Activated CD8-positive, alpha-beta memory T cell treated with anti-CD3 and anti-CD28 coated beads for 4 hours (primary cell): ENCODE measurements at regions not wholly inside any gene's neighbourhood (a gene's known extent, or its start where the extent isn't known, plus 50 kb on each side); places are given as distances from the start of the nearest gene placed in this dataset.

ENCODE experiments used
- DNase-seq, 2 donors: peaks; one replicate each; pipeline ENCODE4 v3.0.0-alpha.2; 2020; ENCODE audit warnings: low read depth in 2 of 2

DNA sequence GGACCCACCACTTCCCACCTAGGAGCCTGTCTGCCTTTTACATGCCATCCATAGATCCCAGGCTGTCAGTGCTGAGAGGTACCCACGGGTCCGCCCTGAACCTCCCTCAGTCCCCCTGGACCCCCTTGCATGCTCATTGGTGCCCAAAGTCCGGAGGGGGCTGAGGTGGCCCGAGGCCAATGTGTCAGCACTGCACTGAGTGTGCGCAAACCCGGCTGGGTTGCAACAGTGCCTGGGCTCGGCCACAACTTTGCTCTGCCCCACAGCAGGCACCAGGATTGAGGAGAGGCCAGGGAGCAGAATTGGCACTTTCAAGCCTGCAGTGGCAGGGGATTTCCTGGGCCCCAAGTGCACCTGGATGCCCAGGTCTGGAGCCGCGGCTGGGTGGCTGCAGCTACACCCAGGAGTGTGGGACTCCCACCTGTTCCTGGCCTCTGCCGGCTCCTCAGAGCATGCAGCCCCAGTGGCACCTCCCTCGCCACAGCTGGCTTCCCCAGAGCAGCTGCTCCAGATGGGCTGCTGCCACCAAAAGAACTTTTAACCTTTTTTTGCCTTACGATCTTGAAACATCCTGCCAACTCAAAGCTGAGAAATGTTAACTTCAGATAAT lies 837.0 kb downstream of the SLITRK6 start:
- DNase-seq: no peak

DNA sequence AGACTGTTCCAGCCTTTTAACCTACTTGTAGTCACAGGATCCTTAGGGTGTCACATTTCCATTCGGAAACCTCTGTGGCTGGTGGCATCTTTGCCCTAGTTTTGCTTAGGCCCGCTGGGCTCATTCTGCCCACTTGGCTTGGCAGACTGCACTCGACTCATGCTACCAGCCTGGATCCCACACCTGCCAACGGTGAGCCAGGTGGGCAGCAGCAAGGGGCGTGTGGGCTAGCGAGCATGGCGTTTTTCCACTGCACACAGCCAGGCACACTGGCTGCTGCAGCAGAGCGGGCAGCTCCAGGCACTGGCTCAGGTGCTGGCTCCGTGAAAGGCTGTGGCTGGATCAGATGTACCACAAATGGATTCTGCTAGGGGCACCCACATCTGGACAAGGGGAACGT lies 838.2 kb downstream of the SLITRK6 start:
- no peak for DNase-seq

DNA sequence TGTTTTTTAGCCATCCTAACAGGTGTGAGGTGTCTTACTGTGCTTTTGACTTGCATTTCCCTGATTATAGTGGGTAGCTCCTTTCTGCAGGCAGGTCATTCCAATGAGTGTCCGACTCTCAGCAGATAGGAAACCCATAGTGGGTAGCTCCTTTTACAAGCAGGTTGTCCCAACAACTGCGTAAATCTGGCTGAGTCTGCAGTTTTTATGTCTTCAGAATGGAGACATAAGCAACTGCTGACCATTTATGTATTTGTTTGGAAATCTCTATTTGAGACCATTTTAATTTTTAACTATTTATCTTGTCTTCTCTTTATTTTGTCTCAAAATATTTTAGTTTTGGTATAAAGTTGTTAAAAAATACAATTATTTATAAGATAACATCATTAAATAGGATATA lies 839.4 kb downstream of the SLITRK6 start:
- DNase-seq: no peak

DNA sequence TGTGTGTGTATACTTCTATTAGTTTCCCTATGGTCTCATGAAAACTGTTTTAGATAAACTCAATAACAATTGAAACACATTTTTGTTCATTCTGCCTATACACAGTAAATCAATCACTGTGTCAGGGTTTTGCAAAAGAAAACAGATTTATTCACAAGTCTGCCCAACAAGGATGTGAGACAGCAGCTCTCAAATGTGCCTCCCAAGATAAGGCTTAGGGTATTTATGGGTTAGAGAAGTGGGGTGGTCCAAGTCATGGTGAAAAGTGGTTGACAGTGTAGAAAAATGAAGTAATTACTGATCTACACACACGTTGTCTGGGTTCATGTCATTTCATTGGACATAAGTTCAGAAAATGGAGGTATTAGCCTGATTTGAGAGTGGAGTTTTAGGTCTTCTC lies 844.6 kb downstream of the SLITRK6 start:
- DNase-seq: no peak

DNA sequence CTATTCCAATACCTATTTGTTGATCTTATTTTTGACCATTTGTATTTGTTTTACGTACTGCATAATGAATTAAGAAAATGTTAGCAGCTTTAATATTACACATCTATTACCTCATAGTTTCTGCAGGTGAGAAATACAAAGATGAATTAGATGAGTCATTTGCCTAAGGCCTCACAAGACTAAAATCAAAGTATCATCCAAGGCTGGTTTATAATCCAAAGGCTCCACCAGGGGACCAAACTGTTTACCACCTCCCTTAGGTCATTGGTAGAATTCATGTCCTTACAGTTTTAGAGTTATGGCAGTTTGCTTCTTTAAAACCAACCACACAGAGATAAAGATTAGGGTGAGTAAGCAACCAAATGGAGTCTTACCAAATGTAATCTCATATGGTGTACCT lies 848.1 kb downstream of the SLITRK6 start:
- no peak for DNase-seq

DNA sequence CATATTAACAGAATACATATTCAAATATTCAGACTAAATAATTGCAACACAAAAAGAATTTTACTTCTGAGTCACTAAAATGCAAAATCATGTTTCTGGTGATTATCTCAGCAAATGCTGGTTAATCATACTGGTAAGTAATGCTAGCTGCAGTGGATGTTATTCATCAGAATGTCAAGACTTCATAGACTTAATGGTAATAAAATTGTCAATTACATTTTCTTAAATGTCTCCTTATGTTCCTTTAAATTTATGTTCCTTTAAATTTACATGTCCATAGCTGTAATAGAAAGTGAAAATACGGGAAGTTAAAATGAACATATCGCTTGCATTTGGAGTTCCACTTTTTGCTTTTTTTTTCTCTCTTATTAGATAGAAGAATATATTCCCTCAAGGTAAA lies 853.0 kb downstream of the SLITRK6 start:
- DNase-seq: no peak

DNA sequence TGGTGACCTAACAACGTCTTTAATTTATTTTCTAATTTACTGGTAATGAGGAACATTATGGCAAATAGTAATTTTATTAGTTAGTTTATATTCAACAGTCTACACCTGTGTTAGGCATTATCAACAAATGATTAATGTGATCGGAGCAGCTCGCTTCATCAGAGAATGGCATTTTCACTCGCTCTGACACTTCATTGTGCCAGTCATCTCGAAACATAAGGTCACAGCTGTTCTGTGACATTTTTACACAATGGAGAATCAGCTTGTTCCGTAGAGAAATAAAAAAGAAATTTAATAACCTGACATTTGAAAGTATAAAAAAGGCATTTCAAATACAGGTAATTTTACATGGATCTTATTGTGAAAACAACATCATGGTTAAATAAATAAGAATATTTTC lies 858.4 kb downstream of the SLITRK6 start:
- no peak for DNase-seq

DNA sequence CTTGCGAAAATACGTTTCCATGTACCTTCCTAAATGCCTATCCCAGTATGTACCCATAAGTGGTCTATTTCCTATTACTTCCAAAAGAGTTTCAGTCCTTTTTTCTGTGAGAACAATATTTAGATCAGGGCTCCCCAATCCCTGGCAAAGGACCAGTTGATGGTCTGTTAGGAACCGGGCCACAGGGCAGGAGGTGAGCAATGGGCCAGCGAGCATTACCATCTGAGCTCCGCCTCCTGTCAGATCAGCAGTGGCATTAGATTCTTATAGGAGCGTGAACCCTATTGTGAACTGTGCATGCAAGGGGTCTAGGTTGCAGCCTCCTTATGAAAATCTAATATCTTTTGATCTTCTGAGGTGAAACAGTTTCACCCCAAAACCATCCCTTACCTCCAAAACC lies 859.1 kb downstream of the SLITRK6 start:
- DNase-seq: no peak

DNA sequence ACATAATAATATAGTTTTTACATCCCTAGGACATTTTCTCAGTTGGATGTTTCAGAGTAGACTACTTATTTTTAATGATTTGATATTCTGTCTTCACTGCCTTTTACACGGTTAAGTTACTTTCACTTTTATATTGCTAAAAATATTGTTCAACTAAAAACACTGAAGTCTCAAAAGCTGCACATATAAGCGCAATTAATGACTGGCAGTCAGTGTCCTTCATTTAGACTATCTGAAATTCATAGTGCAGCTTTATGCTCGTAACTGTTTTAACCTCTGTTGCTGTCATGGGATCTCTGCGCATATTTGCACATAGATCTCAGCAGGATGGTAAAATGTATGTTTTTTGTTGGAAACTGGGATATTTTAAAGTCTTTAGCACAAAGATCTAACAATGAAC lies 864.3 kb downstream of the SLITRK6 start:
- no peak for DNase-seq

DNA sequence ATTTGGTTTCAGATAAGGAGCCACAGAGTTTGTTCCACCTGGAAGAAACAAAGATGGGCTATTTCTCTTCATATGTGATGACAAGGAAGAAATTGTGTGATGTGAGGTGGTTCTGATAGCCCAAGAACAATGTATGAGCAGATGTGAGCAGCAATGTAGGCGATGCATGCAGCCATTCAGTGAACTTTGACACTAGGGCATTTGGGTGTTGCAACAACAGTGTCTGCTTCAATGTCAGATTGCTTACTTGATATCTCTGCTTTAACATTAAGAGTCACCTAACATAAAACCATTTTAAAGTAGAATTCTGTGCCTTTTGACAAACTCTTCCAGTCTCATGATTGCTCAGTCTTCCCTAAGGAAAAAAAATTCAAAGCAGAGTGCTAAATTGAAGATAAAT lies 865.4 kb downstream of the SLITRK6 start:
- no peak for DNase-seq

DNA sequence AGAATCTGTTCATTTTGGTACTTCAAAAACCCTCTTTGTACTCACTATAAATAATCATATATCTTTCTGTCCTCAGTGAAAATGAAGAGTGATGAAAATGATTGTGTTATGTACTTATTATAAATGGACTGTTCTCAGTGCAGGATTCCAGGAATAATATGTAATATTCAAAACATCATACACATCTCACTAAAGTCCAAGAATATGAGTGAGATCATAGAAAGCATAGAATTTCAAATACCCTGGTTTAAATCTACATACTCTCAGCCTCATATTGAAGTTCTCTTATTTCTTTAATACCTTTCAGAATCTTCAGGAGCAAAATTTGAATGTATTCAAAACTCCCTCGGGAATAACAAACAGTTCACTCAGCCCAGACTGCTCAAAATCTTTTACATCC lies 868.0 kb downstream of the SLITRK6 start:
- no peak for DNase-seq

DNA sequence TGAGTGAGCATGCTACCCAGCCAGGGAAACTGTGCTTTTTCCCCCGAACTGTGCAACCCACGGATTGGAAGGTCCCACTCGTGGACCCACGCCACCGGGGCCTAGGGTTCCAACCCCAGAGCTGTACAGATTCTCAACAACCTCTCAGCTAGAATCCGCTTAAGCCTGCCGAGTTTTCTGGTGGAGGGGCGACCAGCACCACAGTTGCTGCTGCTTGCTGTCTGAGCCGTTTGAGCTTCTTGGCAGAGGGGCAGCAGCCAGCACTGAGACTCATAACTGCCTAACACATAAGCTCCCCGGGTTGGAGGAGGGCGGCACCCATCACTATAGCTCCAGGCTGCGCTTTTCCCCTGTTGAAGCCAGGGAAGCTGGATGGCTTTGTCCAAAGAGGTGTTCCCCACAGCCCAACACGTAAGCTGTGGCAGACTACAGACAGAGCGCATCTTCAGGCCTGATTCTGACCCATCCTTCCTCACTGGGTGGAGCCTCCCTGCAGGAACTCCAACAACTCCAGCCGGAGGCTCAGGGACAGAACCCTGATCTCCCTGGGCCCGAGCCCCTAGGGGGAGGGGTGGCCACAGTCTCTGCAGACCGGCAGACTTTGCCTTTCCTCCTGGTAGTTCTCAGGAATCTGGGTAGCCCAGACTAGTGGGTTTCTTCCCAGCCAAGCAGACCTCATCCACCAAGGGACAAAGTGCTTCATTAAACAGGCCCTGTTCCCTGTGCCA lies 871.6 kb downstream of the SLITRK6 start:
- no peak for DNase-seq

DNA sequence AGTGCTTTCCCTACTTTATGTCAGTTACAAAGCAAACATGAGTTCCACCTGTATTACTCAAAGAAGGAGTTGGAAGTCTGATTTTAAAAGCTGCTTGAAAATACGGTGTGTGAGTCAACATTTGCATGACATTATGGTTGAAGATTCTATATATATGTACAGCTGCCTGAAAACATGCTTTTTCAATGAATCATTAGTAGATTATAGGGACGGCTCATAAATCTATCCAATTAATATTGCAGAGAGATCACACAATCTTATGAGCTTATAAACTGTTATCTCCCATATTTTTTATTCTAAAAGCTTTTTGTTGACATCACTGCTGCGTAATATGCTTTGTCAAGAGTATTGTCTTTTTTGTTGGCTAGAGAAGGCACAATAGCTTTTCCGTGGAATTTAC lies 873.8 kb downstream of the SLITRK6 start:
- no peak for DNase-seq

DNA sequence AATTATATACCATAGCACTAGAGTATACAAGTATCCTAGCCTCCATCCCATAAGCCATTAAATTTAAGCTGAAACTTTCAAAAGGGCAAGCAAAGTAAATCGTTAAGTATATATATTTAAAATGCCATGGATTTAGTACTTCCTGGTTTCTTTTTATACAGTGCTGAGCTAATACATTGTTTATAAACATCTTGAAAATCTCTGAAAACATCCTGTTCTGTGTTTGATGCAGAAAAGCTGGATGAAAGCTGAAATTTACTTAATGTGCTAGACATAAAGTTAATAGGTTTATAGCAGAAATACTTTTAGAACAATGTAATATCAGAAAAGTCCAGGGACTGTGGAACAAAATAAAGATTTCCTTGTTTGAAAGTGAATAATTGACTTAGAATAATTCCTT lies 875.4 kb downstream of the SLITRK6 start:
- DNase-seq: no peak

DNA sequence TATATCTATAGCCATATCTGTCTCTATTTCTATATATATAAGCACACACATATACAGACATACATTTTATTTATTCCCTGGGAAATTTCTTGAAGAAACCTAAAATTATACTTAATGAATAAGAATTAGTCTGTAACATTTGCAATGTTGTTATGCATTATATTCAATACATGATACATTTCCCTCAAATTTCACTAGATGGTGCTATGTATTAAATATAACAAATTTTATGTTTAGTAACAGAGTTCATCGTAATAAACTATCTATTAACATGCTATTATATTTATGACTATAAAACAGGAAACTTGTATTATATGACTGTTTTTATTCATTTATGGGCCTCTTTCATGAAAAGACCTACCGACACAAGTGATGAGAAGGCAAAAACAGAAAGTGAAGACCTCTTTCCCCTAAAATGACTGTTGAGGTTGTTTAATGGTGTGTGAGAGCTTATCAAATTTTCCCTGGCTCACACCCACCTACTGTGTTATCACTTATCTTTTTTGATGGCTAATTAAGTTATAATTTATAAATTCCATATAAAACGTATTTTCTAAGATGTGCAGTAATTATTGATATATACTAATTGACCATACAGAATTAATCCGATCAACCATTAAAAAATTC lies 881.9 kb downstream of the SLITRK6 start:
- DNase-seq: no peak

DNA sequence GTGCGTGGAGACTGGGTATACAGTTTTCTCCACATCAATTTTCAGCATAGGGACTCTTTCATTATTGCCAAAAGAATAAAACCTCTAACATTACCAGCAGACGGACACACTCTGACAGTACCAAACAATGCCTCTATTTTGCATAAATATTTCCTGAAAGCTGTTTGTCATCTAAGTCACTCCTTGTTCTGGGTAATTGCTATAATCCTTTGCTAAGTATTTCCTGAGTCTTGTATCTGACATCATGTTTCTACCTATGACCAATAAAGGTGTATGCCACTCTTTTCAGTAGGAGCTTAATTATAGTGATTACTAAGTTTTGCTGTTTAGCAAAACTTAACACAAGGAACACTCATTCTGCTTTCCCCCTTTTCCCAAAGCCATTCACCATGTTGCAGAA lies 886.5 kb downstream of the SLITRK6 start:
- DNase-seq: no peak

DNA sequence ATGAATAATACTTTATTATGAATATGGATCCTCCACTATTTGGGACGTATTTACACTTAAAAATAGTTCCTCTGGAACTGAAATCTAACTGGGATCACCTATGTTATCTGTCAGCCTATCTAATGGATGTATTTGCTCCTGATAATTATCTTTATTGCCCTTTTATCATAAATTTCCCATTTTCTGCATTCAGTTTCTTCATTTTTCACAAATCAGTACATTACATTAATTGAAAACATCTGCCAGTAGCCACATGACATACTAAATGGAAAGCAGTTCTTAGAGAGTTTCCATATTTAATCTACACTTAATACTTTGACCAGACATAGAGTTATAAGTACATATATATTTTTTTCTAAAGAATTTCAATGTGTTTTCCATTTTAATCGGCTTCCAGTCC lies 888.8 kb downstream of the SLITRK6 start:
- DNase-seq: no peak

DNA sequence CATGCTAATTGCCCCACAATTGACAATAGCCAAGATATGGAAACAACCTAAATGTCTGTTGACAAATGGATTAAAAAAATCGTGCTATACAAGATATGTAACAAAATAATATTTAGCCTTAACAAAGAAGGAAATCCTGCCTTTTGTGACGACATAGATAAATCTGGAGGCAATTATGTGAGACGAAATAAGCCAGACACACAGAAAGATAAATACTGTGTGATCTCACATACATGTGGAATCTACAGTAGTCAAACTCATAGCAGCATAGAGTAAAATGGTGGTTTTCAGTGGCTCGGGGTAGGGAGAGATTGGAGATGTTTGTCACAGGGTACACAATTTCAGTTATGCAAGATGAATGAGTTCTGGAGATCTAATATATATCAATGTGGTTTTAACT lies 895.8 kb downstream of the SLITRK6 start:
- no peak for DNase-seq

DNA sequence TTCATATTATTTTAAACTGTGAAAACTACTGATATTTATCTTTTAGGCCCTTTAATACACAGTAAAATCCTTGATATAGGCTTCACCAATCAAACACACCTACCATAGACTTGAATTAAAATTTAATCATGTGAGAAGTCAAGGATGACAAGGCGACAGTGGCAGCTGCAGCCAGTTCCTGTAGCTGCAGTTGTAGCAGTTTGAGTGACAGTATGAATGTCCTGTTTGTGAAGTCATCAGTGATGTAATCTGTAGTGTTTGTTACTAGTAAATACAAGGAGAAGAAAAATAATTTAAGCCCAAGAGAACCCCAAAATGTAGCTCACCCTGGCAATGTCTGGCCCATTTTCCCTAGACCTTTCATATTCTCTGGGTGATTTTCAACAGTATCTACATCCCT lies 897.0 kb downstream of the SLITRK6 start:
- no peak for DNase-seq

DNA sequence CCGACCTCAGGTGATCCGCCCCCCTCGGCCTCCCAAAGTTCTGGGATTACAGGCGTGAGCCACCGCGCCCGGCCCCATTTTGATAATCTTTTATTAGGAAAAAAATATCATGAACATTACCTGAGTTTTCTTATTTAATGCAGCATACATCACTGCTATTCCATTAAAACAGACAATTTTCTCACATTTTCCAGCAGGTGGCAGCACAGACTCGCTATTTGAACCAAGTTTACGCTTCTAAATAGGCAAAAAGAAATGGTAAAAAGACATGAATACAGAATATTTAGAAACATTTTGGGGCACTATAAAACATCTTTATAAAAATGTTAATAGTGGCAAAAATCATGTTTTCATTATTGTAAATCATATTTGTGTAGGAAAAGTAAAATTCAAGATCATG lies 903.1 kb downstream of the SLITRK6 start:
- DNase-seq: no peak

DNA sequence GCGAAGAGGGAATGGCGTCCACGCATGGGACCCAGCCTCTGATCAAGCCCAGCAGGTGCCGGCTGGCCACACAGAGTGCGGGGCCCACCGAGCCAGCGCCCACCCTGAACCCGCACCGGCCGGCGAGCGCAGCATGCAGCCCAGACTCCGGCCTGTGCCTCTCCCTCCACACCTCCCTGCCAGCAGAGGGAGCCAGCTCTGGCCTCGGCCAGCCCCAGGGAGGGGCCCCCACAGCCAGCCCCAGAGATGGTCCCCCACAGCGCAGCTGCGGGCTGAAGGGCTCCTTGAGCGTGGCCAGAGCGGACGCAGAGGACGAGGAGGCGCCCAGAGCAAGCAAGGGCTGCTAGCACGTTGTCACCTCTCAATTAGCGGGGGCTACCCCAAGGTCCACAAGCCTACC lies 904.5 kb downstream of the SLITRK6 start:
- no peak for DNase-seq

DNA sequence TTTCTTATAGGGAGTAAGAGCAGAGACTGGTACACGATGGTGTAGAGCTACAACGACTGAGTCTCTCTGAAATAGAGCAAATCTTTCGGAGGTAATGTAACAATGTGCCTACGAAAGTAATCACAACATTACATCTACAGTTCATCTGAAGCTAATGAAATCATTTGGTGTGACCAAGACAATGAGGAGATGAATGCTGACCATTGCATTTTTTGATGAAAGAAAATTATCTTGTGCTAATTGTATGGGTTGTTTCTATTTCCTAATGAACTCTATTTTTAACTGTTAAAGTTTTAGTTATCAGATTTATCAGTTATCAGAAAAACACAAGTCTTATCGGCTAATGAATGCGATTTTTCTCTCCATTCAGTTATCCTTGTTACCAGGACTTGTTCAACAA lies 913.4 kb downstream of the SLITRK6 start:
- no peak for DNase-seq

DNA sequence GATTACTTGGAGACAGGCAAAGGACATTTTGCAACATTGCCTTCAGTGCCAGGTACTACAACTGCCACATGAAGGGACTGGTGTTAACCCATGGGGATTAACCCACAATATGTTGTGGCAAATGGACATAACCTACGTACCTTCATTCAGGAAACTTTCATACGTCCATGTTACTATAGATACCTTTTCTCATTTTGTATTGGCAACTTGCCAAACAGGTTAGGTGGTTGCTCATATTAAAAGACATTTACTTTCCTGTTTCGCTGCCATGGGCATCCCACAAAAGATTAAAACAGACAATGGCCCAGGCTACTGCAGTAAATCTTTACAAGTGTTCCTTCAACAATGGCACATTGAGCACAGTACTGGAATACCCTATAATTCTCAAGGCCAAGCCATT lies 925.3 kb downstream of the SLITRK6 start:
- DNase-seq: no peak

DNA sequence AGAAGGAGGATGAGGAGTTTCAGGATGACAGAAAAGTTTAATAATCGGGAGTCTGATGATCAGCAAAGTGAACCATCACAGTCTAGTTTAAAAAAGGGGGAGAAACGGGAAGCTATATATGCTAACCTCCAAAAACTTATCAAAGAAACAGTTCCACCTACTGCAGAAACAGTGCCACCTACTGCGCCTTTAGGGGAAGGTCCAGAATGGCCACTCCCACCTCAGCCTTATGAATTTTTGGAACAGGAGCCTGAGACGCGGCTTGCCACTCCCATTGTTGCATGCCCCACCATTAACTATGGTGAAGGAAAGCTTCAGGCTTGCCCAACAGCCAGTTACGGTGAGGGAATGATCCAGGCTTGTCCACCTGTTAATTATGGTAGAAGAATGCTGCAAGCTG lies 929.0 kb downstream of the SLITRK6 start:
- no peak for DNase-seq
